NCI-H1930 (cell line): ENCODE measurements at regions not wholly inside any gene's neighbourhood (a gene's known extent, or its start where the extent isn't known, plus 50 kb on each side); places are given as distances from the start of the nearest gene placed in this dataset.
"Not testable (repeated sequence)": the region's sequence is repeated elsewhere in the genome, so short reads cannot be mapped to it uniquely, and the experiment has no call there.

Experiments used
- DNase-seq, 2 experiments: peaks; one replicate each; lab custom pipeline; 2025; lab: John Stamatoyannopoulos, UW

GRCh38 chr22:22977479-22978200, 90.0 kb downstream of the IGLL5 start:
- no peak for DNase-seq

DNA sequence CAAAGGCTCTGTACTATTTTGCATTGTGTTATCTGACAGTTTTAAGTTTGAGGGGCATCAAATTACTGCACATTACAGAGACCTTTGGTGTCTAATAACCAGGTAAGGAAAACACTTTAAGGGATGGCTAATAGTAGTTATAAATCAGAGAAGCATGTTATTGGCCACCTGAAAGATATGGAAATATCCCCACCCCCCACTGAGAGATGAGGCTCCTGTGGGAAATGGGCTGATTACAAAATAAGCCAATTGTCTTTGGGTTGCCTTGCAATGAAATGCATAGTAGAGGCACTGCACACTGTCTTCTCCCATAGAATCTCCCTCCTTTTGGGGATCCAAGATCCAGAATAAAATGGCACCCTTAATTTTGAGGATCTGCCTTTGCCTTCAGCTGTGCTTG, 91.0 kb downstream of the IGLL5 start:
- no peak for DNase-seq

DNA sequence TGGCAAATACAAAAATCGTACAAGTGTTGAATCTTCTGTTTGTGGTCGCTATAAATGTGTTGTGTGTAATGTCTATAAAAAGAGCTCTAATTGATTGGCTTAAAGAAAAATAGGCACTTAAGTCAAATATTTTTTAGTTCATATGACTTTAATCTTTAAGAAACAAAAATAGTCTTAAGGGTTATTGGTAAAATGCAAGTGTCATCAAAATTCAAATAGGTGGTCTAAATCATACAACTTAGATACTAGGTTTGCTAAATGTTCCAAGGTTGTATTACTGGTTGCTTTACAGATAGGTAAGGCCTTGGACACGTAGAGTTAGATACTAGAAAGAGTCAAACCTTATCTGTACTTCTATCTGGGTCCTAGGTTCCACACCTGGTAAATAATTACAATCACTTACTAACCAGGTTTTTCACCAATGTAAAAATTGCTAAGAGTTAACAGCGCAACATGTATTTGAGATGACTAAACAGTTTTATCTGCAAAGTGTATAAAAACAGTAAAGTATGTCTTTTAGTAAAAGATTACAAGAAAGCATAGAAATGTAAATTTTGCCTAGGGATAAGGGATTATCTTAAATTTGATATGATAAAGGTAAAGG, 91.1 kb upstream of the GNAZ start:
- DNase-seq: no peak

GRCh38 chr22:22979954-22980353, 90.4 kb upstream of the GNAZ start:
- no peak for DNase-seq

GRCh38 chr22:22981670-22982571, 88.4 kb upstream of the GNAZ start:
- no peak for DNase-seq

DNA sequence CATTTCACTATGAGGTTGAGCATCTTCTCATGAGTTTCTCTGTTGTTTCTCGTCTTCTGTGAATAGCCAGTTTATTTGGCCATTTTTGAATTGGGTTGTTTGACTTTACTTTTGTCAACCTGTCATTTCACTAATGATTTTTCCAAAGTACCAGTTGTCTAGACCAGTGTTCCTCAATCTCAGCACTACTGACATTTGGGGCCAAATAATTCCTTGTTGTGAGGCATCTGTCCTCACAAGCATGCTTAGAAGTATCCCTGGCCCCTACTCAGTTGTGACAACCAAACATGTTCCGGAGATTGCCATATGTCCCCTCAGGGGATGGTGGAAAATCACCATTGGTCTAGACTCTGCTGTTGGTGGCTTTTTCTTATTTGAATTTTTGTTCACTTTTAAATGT, 87.7 kb upstream of the GNAZ start:
- no peak for DNase-seq

GRCh38 chr22:22983123-22983522, 87.2 kb upstream of the GNAZ start:
- no peak for DNase-seq

DNA sequence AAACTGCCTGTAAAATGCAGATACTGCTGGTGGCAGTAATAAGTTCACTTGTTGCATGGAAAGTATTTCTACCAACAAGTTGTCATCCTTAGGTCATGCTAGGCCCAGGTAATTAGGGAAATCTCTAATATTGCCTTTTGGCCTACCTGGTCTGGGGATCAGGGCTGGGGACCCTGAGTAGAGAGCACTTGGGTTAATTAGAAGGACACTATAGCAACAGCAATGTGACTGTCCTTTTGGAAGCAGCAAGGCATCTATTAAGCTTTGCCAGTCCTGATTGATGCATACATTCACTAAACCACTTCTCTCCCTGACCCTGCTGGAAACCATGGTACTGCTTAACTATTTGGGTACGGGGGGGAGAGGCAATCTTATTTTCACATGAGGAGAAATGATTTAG, 86.5 kb upstream of the GNAZ start:
- DNase-seq: no peak

DNA sequence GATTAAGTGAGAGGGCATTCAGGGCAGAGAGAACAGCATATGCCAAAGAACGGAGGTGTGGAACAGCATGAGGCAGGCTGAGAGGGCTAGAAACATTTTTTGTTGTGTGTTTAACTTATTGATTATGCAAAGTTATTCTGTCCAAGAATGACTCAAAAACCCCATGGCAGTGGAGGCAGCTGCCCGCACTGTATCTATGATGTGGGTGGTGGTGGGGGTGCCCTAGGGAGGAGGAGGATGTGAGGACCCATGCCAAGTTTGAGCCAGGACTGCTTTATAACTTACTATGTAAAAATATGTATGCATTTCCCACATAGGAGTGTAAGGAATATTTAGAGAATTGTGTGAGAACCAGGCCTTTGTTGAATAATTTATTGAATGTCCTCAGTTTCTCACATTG, 85.4 kb upstream of the GNAZ start:
- no peak for DNase-seq

DNA sequence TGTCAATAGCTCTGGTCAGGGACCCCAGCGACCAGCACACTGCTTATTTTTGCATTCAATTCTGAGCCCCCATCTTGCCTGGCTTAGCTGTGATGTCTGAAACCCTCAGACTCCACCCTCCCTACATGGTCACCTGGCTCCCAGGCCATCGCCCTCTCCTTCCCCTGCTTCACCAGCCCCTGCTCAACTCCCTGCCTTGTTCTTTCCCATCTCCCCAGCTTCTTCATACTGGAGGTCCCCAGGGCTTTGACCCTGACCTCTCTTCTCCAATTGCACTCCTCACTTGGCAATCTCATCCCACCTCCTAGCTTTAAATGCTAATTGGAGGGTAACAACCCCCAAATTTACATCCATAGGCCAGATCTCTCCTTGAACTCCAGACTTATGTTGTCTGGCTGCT, 84.3 kb upstream of the GNAZ start:
- no peak for DNase-seq

GRCh38 chr22:22986640-22987039, 83.7 kb upstream of the GNAZ start:
- DNase-seq: no peak

GRCh38 chr22:22988150-22988549, 82.2 kb upstream of the GNAZ start:
- DNase-seq: no peak

- DNase-seq: no peak
These were observed 81.5 kb upstream of the GNAZ start for GRCh38 chr22:22988785-22989184.

DNA sequence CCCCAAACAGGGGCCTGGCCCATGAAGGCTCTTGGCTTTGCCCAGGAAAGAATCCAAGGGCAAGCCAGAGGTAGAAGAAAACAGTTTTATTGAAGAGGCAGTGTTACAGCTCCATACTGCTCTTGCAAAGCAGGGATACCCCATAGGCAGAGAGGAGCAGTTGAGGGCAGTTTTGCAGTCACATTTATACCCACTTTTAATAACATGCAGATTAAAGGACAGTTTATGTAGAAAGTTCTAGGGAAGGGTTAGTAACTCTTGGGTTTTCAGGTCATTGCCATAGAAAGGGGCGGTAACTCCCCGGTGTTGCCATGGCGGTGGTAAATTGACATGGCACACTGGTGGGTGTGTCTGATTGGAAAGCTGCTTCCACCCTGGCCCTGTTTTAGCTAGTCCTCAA, 80.5 kb upstream of the GNAZ start:
- DNase-seq: no peak

GRCh38 chr22:22990711-22991505, 79.4 kb upstream of the GNAZ start:
- DNase-seq: not testable (repeated sequence)

DNA sequence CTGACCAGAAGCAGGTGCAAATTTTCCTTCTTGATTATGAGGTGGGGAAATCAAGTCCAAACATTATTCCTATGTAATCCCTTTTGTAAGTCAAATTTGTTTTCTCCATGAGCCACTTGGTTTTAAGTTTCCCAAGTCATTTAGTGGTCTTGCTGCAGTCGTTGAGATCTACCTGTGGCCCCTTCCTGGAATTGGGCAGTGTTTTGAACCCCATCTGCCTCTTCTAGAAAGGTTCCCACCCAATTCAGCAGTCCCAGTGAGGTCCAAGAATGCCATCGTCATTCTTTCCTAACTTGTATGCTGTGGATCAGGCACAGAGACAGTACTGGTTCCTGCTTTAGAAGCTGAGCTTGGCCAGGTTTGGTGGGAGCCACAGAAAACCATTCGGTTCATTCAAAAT, 77.8 kb upstream of the GNAZ start:
- no peak for DNase-seq

- no peak for DNase-seq
These were observed 77.1 kb upstream of the GNAZ start for GRCh38 chr22:22993184-22993583.

DNA sequence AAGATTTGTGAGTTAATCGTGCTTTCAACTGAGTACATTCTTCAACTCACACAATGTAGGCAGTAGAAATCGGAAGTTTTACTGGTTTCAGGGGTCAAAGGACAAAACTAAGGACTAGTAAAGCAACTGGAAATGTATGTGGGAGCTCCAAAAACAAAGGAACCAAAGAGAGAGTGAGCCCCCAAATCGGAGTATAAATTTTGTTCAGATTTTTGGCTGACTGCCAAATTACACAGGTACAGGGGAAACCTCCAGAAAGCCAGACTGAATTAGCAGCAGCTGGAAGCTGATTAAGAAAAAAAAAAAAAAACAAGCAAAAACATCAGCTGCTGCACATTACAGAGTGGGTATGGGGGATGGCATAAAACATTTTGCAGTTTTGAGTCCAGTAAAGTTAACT, 75.2 kb upstream of the GNAZ start:
- DNase-seq: no peak

DNA sequence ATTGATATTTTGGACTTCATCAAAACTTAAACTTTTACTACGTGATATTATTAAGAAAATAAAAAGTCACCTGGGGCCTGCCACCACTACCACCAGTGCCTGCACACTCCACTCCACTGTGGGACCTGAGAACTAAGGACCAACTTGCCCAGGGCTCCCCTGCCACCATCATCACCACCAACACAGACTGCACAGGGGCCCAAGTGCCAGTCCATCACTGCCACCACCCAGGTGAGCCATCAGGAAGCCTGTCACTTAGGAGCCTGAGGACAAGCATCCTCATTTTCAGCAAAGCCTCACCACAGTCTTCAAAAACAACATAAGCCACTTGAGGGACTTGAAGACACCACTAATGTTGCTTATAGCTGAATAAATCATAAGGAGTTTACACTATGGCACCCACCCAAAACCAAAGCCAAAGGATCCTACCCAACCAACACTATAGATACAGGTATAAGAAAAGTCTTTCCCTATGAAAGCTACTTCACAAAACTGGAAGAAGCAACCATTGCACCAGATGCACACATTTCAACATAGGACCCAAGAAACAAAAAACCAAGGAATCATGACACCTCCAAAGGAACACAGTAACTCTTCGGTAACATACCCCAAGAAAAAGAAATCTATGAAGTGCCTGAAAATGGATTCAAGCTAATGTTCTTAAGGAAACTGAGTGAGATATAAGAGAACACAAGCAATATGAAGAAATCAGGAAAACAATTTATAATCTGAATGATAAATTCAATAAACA, 73.6 kb upstream of the GNAZ start:
- DNase-seq: no peak

GRCh38 chr22:22997262-22997898, 72.9 kb upstream of the GNAZ start:
- DNase-seq: no peak

- no peak for DNase-seq
These were observed 72.3 kb upstream of the GNAZ start for GRCh38 chr22:22997988-22998387.
